GM19372 (cell line): ENCODE measurements at regions not wholly inside any gene's neighbourhood (a gene's known extent, or its start where the extent isn't known, plus 50 kb on each side); places are given as distances from the start of the nearest gene placed in this dataset.

Experiments
- ATAC-seq: cut with Tn5 transposase; IDR thresholded peaks from one replicate; pipeline ENCODE4 v1.9.1; 2021; ENCODE audit warnings: mild to moderate bottlenecking, low read depth, moderate library complexity; ENCODE audit not compliant: unreplicated experiment

DNA sequence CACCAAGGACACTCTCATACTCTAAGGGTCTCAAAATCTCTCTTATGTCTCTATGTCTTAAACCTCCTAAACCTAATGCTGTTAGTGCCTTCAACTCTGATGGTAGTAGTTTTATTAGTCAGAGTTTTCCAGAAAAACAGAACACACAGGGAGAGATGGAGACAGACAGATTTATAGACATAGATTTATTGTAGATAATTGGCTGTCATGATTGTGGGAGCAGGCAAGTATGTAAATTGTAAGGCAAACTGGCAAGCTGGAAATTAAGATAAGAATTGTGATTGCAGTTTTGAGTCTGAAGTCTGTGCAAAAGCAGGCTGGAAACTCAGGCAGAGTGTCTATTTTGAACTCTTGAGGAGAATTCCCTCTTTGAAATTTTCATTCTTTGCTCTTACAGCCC, 96.3 kb upstream of the ROBO1 start:
- no peak for ATAC-seq

DNA sequence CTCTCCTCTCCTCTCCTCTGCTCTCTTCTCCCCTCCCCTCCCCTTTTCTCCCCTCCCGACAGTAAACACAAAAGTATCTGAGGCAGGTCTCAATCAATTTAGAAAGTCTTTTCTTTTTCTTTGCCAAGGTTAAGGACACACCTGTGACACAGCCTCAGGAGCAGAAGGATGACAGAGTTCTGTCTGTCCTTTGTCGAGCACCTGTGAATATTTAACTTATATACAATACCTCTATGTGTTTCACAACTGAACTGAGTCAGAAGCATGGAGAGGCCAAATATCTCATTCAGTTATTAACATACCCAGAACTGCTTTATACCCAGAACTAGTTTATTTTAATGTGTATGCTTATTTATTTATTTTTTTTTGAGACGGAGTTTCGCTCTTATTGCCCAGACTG, 81.1 kb upstream of the ROBO1 start:
- no peak for ATAC-seq

DNA sequence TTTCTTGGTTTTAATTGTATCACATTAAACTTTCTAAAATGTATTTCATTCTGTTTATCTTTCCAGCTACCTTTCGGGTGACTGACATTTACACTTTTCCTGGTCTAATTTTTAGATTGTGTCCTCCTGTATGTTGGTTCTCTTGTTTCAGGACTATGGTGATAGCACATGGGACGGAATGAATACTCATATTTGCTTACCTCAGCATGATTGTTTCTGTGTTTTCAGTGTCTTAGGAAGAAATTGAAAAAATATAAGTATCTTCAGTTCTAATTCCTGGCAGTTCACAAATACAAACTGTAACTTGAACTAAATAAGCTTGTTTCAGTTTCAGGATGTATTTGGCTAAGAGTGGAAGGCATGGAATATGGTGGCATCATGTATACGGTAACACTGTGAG, 80.1 kb upstream of the ROBO1 start:
- no peak for ATAC-seq

GRCh38 chr3:79846148-79846933, 78.5 kb upstream of the ROBO1 start:
- no peak for ATAC-seq

DNA sequence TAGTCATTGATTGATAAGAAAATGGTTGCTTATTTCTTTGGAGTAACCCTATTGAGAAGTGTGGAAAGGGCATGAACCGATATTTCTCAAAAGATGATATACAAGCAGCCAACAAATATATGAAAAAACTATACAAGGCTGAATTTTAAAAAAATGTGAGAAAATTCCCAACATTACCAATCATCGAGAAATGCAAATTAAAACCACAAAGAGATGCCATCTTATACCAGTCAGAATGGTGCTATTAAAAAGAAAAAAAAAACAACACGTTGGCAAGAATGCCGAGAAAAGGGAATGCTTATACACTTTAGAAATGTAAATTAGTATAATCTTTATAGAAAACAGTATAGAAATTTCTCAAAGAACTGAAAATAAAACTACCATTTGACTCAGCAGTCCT, 77.7 kb upstream of the ROBO1 start:
- ATAC-seq = no peak

DNA sequence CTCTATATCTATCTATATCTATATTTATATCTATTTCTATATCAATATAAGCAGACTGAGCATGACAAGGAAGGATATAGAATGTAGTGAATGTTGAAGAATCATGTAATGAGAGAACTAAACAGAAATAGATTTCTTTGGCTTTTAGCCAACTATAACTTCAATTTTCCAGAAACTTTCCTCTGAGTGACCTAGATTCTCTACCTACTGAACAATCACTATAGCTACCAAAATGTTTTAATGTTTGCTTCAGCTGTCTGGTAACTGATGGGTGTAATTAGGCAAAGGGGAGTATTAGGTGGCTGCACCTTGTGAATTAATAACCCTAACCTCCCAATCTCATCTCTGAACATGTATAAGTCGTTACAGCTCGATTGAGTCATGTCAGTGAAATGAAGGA, 76.4 kb upstream of the ROBO1 start:
- ATAC-seq = no peak

GRCh38 chr3:79843180-79843579, 75.4 kb upstream of the ROBO1 start:
- ATAC-seq = no peak

DNA sequence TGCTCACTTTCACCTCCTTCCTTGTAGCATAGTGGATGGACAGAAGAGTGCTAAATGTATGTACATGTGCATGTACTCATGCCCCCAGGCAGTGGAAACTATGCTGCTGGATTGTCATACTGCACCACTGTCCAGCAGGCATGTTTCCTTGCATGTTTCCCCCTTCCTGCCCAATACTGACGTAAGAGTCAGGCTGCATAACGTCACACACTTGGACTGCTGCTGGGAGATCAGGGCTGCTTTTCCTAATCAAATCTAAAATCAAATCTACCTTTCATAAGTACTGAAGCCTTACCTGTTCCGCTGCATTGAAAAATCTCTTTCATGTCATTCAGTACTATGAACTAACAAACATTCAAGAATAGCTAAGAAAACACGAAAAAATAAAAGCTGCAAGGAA, 67.9 kb upstream of the ROBO1 start:
- ATAC-seq = no peak

DNA sequence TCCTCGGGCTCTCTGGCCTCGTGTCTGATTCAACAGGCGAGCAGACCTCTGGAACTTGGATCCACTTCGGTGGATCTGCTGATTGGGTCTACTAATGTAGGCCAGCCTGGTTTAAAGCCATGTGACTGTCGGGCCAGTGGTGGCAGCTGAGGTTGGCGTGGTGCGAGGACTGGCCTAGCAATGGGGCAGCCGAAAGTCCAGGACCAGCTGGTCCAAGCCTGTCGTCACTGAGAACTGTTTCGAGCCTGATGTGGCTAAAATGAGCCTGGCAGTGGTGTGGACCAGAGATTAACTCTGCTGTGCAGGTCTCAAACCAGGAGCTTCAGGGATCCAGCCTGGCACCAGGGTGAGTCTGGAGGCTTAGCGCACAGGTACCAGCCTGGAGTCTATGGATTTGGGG, 56.4 kb upstream of the ROBO1 start:
- ATAC-seq = no peak

GRCh38 chr3:79822076-79822475, 54.3 kb upstream of the ROBO1 start:
- no peak for ATAC-seq

- no peak for ATAC-seq
Observed at GRCh38 chr3:79820089-79820488, 52.3 kb upstream of the ROBO1 start.

- ATAC-seq = no peak
Observed at GRCh38 chr3:79818015-79818414, 50.2 kb upstream of the ROBO1 start.
